ENCODE measurements at regions not wholly inside any gene's neighbourhood (a gene's known extent, or its start where the extent isn't known, plus 50 kb on each side); places are given as distances from the start of the nearest gene placed in this dataset.

DNA sequence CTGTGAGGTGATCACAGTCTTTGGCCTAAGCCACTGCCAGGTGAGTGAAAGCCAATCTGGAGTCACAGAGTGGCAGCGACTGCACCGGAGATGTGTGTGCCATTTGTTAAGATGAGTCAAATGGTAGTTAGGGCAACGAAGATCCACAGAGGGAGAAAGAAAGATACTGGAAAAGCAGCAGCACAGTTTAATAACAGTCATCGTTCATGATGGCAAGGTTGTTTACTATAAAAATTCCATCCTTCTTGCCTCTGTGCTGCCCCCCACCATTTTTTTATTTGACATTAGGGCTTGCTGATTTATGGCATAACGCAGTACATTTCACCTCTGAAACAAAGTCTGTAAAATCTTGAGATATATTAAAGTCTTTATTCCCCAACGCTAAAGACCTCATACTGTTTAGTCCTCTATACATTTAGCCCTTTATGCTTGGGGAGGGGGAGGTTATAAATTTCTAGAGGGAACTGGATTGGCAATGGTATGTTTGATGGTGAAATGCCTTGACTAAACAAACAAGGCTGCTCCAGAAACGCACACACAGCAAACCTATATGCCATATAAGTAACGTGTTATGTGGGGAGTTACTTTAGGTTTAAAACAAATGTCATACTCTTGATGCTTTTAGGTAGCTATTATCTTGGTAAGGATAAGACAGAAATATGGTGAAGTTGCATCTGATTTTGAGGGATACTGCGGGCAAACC, 55.8 kb upstream of the ABL1 start:
- TF ChIP-seq, protein P1, sequence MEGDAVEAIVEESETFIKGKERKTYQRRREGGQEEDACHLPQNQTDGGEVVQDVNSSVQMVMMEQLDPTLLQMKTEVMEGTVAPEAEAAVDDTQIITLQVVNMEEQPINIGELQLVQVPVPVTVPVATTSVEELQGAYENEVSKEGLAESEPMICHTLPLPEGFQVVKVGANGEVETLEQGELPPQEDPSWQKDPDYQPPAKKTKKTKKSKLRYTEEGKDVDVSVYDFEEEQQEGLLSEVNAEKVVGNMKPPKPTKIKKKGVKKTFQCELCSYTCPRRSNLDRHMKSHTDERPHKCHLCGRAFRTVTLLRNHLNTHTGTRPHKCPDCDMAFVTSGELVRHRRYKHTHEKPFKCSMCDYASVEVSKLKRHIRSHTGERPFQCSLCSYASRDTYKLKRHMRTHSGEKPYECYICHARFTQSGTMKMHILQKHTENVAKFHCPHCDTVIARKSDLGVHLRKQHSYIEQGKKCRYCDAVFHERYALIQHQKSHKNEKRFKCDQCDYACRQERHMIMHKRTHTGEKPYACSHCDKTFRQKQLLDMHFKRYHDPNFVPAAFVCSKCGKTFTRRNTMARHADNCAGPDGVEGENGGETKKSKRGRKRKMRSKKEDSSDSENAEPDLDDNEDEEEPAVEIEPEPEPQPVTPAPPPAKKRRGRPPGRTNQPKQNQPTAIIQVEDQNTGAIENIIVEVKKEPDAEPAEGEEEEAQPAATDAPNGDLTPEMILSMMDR (IDR thresholded peaks at IDR 0.05; ENCODE audit: low read depth, low read length) = no peak
- no peak for DNase-seq
- no peak overlapping the region for H3K27ac ChIP-seq
- peaks cover 3% of the 10 kb centered on the region for H3K9me3 ChIP-seq (ENCODE audit: severe bottlenecking)
- H3K27me3 ChIP-seq (ENCODE audit: insufficient read depth, low read depth, severe bottlenecking) = no peaks in the 10 kb centered on the region
- no peak overlapping the region for H3K4me3 ChIP-seq (ENCODE audit: low read depth, low read length)
- no peaks in the 10 kb centered on the region for H3K36me3 ChIP-seq

DNA sequence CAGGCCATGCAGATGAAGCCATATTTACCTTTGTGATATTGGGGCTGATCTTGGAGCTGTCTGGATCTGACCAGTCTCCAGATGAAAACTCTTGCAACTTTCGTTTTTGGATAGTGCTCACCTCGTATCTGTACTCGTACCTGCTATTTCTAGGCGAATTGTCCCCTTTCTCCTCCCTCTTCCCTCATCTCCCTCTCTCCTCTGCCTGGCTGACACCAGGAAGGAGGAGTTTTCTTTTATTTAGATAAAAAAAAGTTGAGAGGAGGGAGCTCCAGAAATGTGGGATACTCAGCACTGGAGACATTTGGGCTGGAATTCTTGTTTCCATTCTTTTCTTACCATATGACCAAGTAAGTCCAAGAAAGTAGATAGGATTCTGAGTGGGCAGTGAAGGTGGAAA, 54.6 kb upstream of the ABL1 start:
- TF ChIP-seq, protein P1 (IDR thresholded peaks at IDR 0.05; ENCODE audit: low read depth, low read length) = no peak
- H3K27ac ChIP-seq = no peak overlapping the region
- peaks cover 3% of the 10 kb centered on the region for H3K9me3 ChIP-seq (ENCODE audit: severe bottlenecking)
- H3K27me3 ChIP-seq (ENCODE audit: insufficient read depth, low read depth, severe bottlenecking) = no peaks in the 10 kb centered on the region
- no peaks in the 10 kb centered on the region for H3K36me3 ChIP-seq
- no peak for DNase-seq
- no peak overlapping the region for H3K4me3 ChIP-seq (ENCODE audit: low read depth, low read length)

DNA sequence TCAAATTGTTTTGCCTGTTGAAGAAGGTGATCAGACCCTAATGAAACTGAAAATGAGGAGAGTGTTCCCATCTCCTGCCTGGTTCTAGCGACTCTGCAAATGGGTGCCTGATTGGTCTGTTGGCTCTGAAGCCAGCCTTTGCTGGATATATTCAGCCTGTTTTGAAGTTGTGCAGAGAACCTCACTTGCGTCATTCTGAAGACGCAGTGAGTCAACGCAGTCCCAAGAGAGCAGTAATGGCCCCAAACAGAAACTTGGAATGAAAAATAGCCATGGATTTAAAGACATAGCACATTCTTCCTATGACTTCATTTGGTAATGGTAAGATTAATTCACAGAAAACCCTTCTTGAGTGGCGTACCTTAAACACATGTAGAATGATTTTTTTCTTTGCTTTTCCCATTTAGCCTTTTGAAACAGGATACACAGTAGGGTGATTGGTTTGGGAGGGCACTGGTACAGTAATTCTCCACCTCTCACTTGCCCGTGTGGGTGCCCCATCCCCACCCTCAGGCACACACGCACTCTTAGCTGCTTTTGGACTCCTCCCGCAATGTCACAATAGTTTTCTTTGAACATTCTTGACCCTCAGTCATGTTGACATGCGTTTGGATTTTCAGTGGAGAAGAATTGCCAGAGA, 54.1 kb upstream of the ABL1 start:
- TF ChIP-seq, protein P1 (IDR thresholded peaks at IDR 0.05; ENCODE audit: low read depth, low read length) = no peak
- H3K36me3 ChIP-seq = no peaks in the 10 kb centered on the region
- DNase-seq = no peak
- no peak overlapping the region for H3K27ac ChIP-seq
- H3K27me3 ChIP-seq (ENCODE audit: insufficient read depth, low read depth, severe bottlenecking) = no peaks in the 10 kb centered on the region
- no peak overlapping the region for H3K4me3 ChIP-seq (ENCODE audit: low read depth, low read length)
- no peaks in the 10 kb centered on the region for H3K9me3 ChIP-seq (ENCODE audit: severe bottlenecking)

DNA sequence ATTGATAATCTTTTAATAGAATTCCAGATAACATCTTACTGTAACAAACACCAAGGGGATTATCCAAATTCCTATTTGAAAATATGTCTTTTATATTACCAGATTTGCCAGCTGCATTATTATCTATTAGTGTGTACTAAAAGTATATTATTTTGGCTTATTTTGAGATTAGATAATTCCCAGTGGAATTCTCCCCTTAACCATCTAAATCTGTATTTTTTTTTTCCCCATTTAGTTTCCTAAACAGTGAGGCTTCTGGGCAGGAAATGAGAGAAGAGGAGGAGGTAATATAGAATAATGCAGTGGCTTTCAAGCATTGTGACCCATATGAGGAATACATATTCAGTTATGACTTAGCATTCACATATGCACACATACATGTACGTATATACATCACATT, 53.5 kb upstream of the ABL1 start:
- no peak overlapping the region for H3K27ac ChIP-seq
- DNase-seq = no peak
- TF ChIP-seq, protein P1 (IDR thresholded peaks at IDR 0.05; ENCODE audit: low read depth, low read length) = no peak
- no peaks in the 10 kb centered on the region for H3K9me3 ChIP-seq (ENCODE audit: severe bottlenecking)
- H3K27me3 ChIP-seq (ENCODE audit: insufficient read depth, low read depth, severe bottlenecking) = no peaks in the 10 kb centered on the region
- no peaks in the 10 kb centered on the region for H3K36me3 ChIP-seq
- no peak overlapping the region for H3K4me3 ChIP-seq (ENCODE audit: low read depth, low read length)

DNA sequence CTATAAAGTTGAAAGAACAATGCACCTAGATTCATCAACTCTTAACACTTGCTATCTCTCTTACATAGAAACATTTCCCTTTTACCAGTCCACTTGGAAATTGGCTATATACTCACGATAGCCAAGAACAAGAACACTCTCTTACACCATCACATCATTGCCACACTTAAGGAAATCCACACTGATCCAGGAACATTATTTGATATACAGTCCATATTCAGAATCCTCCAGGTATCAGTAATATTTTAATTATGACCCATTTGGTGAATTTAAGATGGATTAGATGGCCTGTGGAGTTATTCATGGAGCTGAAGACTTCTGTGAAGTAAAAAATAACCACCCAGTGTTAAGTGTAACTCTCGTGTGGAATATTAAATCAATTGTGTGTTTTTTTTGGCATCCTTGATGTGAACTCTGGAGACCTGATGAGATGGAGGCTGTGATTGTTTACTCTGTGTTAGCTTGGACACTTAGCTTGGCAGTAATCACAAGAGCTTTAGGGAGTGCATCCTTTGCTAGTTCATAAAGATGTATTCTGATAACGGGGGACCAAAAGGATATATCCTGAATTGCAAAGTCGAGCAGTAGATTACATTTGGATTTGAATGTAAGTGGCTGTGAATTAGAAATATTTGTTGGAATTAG, 52.0 kb upstream of the ABL1 start:
- Histone ChIP-seq H3K9me3 (ENCODE audit: severe bottlenecking) (no peaks in the 10 kb centered on the region), H3K27me3 (ENCODE audit: insufficient read depth, low read depth, severe bottlenecking) (no peaks in the 10 kb centered on the region), H3K4me3 (ENCODE audit: low read depth, low read length) (no peak overlapping the region), H3K36me3 (no peaks in the 10 kb centered on the region), H3K27ac (no peak overlapping the region)
- no peak for DNase-seq
- TF ChIP-seq, protein P1 (IDR thresholded peaks at IDR 0.05; ENCODE audit: low read depth, low read length) = no peak
